T-cell (primary cell): ENCODE measurements at regions not wholly inside any gene's neighbourhood (a gene's known extent, or its start where the extent isn't known, plus 50 kb on each side); places are given as distances from the start of the nearest gene placed in this dataset.

ENCODE experiments used
- ATAC-seq, 4 experiments: fragments of 200-7000 bp in 3 of 4; fragments of 150-1000 bp in 1 of 4; cut with Tn5 transposase; replicated peaks in 1 of 4; 1 replicate in 3 of 4; 2 replicates in 1 of 4; pipeline ENCODE4 v1.10.0; 2021; ENCODE audit warnings: moderate library complexity in 3 of 4, mild to moderate bottlenecking in 2 of 4, moderate number of reproducible peaks in 1 of 4
- CTCF ChIA-PET, 2 donors: fragments of 300-600 bp; sonication (Branson Sonifier 250); formaldehyde crosslinking; loops; one replicate each; lab custom pipeline; 2022; ENCODE audit warnings: antibody characterized with exemption in 2 of 2; lab: Charles Lee
- POLR2A ChIA-PET, 2 donors: fragments of 300-600 bp; sonication (Branson Sonifier 250); formaldehyde crosslinking; loops; one replicate each; lab custom pipeline; 2022; ENCODE audit warnings: antibody characterized with exemption in 2 of 2; lab: Charles Lee
- DNase-seq, 35 experiments: peaks; one replicate each; pipeline versions ENCODE4 v3.0.0 to v3.0.0-alpha.2; 2013 to 2023
- H3K27ac ChIP-seq: one replicate; pipeline ENCODE4 v1.5.1; 2013; ENCODE audit warnings: low read length
- H3K27me3 ChIP-seq, 2 experiments: replicated peaks in 1 of 2; 1 replicate in 1 of 2; 2 replicates in 1 of 2; pipeline versions ENCODE4 v1.6.1 to v1.7.0; 2013; ENCODE audit warnings: low read length in 1 of 2, mixed read lengths in 1 of 2; ENCODE audit not compliant: control insufficient read depth in 2 of 2, insufficient read depth in 2 of 2; ENCODE audit errors: extremely low read depth in 1 of 2
- H3K36me3 ChIP-seq, 2 donors: 1 replicate in 1 of 2; 2 replicates in 1 of 2; pipeline versions ENCODE4 v1.6.1 to v1.7.0; 2013; ENCODE audit warnings: low read length in 1 of 2; ENCODE audit not compliant: control insufficient read depth in 2 of 2, insufficient read depth in 1 of 2; ENCODE audit errors: extremely low read depth in 1 of 2
- H3K4me1 ChIP-seq, 2 experiments: 1 replicate in 1 of 2; 2 replicates in 1 of 2; pipeline versions ENCODE4 v1.6.1 to v1.7.0; 2013; ENCODE audit warnings: low read length in 2 of 2, mixed read lengths in 1 of 2; ENCODE audit not compliant: insufficient read depth in 2 of 2, control insufficient read depth in 1 of 2; ENCODE audit errors: extremely low read depth in 1 of 2
- H3K4me3 ChIP-seq, 2 donors: 1 replicate in 1 of 2; 2 replicates in 1 of 2; pipeline versions ENCODE4 v1.5.1 to v1.7.0; 2013; ENCODE audit warnings: mild to moderate bottlenecking in 2 of 2, low read length in 1 of 2, moderate library complexity in 1 of 2; ENCODE audit not compliant: control insufficient read depth in 1 of 2; ENCODE audit errors: extremely low read depth in 1 of 2
- H3K9me3 ChIP-seq: 2 replicates; pipeline ENCODE4 v1.7.0; 2013
- H3K27ac Mint-ChIP-seq, 2 donors: one replicate each; pipeline ENCODE4 v1.8.0; 2020 to 2021; ENCODE audit warnings: mild to moderate bottlenecking in 2 of 2, mixed read lengths in 2 of 2
- H3K27me3 Mint-ChIP-seq, 2 donors: one replicate each; pipeline ENCODE4 v1.8.0; 2021 to 2022; ENCODE audit warnings: mixed read lengths in 2 of 2
- H3K36me3 Mint-ChIP-seq: one replicate; pipeline ENCODE4 v1.8.0; 2021; ENCODE audit warnings: mixed read lengths
- H3K4me1 Mint-ChIP-seq, 3 donors: one replicate each; pipeline ENCODE4 v1.8.0; 2020 to 2022; ENCODE audit warnings: mixed read lengths in 3 of 3, mild to moderate bottlenecking in 1 of 3
- H3K4me3 Mint-ChIP-seq, 3 donors: one replicate each; pipeline ENCODE4 v1.8.0; 2020 to 2022; ENCODE audit warnings: mild to moderate bottlenecking in 3 of 3, mixed read lengths in 3 of 3, moderate library complexity in 3 of 3
- H3K9me3 Mint-ChIP-seq, 3 donors: one replicate each; pipeline ENCODE4 v1.8.0; 2020 to 2022; ENCODE audit warnings: mixed read lengths in 3 of 3
- WGBS: methylation state at CpG from one replicate; pipeline ENCODE4 v1.1.5; 2013; ENCODE audit warnings: missing lambda C conversion rate; ENCODE audit not compliant: insufficient coverage; 5-methylcytosine and 5-hydroxymethylcytosine counted together

DNA sequence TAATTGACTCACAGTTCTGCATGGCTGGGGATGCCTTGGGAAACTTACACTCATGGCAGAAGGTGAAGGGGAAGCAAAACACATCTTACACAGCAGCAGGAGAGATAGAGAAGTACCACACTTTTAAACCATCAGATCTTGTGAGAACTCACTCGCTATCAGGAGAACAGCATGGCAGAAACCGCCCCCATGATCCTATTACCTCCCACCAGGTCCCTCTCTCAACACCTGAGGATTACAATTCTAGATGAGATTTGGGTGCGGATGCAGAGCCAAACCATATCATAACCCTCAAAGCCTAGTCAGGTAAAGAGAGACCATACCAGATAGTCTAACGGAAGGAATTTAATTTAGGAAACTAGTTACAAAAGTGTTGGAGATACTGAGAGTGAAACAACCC lies 182.6 kb upstream of the ACVR2A start:
- H3K4me3 ChIP-seq = no peak overlapping the region
- Mint-ChIP-seq H3K9me3 (peaks cover 0 to 4% (median 3%) of the 10 kb centered on the region in 3 donors), H3K36me3 (peaks cover 4% of the 10 kb centered on the region), H3K27me3 (no peaks in the 10 kb centered on the region), H3K4me1 (peaks cover 39 to 44% (median 42%) of the 10 kb centered on the region in 3 donors), H3K4me3 (peak overlapping the region in 1 of 3 donors; percentile 76), H3K27ac (peak overlapping the region; percentile 93 to 96)
- POLR2A ChIA-PET = no interaction called here
- CTCF ChIA-PET = no interaction called here
- H3K36me3 ChIP-seq = no peaks in the 10 kb centered on the region
- H3K4me1 ChIP-seq = peaks cover 13 to 16% of the 10 kb centered on the region in 2 experiments
- H3K9me3 ChIP-seq = no peaks in the 10 kb centered on the region
- DNase-seq = no peak
- peak overlapping the region; percentile 86 for H3K27ac ChIP-seq
- ATAC-seq = no peak
- WGBS = 100% methylated on average over 1 of the region's 4 CpGs
- H3K27me3 ChIP-seq = no peaks in the 10 kb centered on the region

DNA sequence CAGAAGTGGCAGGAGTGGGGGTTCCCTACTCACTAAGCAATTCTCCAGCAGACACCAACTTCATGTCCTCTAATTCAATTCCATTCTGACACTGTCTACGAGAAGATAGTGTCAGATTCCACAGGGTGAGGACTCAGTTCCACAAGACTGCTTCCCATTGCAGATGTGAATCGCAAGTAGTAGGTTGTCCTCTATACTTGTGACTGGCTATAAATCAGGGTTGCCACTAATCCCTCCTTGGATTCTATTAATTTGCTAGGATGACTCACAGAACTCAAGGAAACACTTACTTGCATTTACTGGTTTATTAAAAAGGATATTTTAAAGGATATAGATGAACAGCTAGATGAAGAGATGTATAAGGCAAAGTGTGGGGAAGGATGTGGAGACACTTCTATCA lies 184.1 kb upstream of the ACVR2A start:
- peak overlapping the region in 1 of 2 donors; percentile 36 for H3K27ac Mint-ChIP-seq
- H3K4me1 ChIP-seq = peaks cover 13 to 16% of the 10 kb centered on the region in 2 experiments
- H3K9me3 Mint-ChIP-seq = peaks cover 0 to 4% (median 3%) of the 10 kb centered on the region in 3 donors
- no peaks in the 10 kb centered on the region for H3K27me3 Mint-ChIP-seq
- CTCF ChIA-PET = no interaction called here
- WGBS = no CpG with 5 or more reads among the region's 2 CpGs
- H3K27ac ChIP-seq = no peak overlapping the region
- no peak for ATAC-seq
- no peaks in the 10 kb centered on the region for H3K36me3 ChIP-seq
- no peaks in the 10 kb centered on the region for H3K9me3 ChIP-seq
- no peaks in the 10 kb centered on the region for H3K27me3 ChIP-seq
- no peak overlapping the region for H3K4me3 Mint-ChIP-seq
- POLR2A ChIA-PET = interaction anchor here (0.6 to 0.7 kb wide), 4 partner anchors 32 to 235 kb away, joined by 3 to 11 read pairs (median 8); no protein-coding TSS in a partner anchor
- H3K4me1 Mint-ChIP-seq = peaks cover 39 to 44% (median 42%) of the 10 kb centered on the region in 3 donors
- peaks cover 4% of the 10 kb centered on the region for H3K36me3 Mint-ChIP-seq
- DNase-seq = no peak
- no peak overlapping the region for H3K4me3 ChIP-seq

DNA sequence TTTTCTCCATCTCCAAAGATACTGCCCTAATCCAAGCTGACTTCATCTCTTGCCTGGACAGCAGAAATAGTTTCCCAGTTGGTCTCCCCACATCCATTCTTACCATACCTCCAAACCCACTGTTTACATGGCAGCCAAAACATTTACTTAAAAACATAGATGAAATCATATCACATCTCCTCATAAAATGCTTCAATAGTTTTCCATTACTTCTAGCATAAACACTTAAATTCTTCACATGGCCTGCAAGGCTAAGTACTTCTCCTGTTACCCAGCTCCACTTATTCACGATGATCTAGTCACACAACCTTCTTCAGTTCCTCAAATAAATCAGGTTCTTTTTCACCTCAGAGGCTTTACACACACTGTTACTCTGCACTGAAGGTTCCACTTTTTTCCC lies 185.8 kb upstream of the ACVR2A start:
- ATAC-seq (no peak), DNase-seq (no peak)
- Histone ChIP-seq H3K27me3 (no peaks in the 10 kb centered on the region), H3K9me3 (no peaks in the 10 kb centered on the region), H3K27ac (no peak overlapping the region), H3K36me3 (no peaks in the 10 kb centered on the region), H3K4me3 (no peak overlapping the region), H3K4me1 (peaks cover 9 to 12% of the 10 kb centered on the region in 2 experiments)
- Mint-ChIP-seq H3K27me3 (no peaks in the 10 kb centered on the region), H3K9me3 (peaks cover 0 to 4% (median 3%) of the 10 kb centered on the region in 3 donors), H3K4me1 (peaks cover 31 to 41% (median 34%) of the 10 kb centered on the region in 3 donors), H3K36me3 (peaks cover 4% of the 10 kb centered on the region), H3K4me3 (no peak overlapping the region), H3K27ac (no peak overlapping the region)
- 92% methylated on average over 1 of the region's 1 CpG for WGBS
- POLR2A ChIA-PET = no interaction called here
- CTCF ChIA-PET = no interaction called here

DNA sequence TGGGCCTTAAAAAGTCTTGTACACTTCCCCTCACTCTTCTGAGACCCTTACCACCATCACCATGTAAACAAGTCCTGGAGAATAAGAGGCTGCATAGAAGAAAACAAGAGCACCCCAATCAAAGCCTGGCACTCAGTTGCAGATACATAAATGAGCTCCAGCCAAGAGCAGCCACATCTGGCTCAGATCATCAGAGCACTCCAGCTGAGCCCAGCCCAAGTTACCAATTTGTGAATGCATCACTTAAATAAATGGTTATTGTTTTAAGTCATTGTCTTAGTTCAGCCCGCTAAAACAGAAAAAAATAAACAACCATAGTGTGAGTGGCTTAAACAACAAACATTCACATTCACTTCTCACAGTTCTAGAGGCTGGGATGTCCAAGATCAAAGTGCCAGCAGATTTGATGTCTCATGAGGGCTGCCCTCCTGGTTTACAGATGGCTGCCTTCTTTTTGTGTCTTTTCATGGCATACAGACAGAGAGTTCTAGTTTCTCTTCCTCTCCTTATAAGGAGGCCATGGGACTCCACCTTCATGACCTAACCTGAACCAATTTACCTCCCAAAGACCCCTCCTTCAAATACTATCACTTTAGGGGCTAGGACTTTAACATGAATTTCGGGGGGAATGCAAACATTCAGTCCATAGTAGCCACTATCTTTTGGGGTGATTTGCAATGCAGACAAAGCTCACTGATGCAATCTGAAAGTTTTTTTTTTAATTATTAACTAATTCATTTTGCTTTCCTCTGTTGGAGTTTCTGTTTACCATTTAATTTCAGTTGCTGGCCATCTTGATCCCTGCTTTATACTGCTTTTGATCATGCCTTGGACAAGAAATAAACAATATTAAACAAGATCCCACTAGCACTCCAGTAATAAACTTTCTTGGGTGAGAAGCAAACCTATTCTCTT lies 187.5 kb upstream of the ACVR2A start:
- Mint-ChIP-seq H3K4me1 (peaks cover 14 to 24% (median 17%) of the 10 kb centered on the region in 3 donors), H3K4me3 (no peak overlapping the region), H3K36me3 (peaks cover 4% of the 10 kb centered on the region), H3K27ac (no peak overlapping the region), H3K27me3 (no peaks in the 10 kb centered on the region), H3K9me3 (peaks cover 0 to 4% (median 3%) of the 10 kb centered on the region in 3 donors)
- no peak for ATAC-seq
- no peak for DNase-seq
- H3K4me1 ChIP-seq = no peaks in the 10 kb centered on the region
- no peaks in the 10 kb centered on the region for H3K27me3 ChIP-seq
- H3K4me3 ChIP-seq = no peak overlapping the region
- POLR2A ChIA-PET = no interaction called here
- CTCF ChIA-PET = interaction anchor here in 1 of 2 donors (0.5 kb wide), 1 partner anchor 310 kb away, joined by 5 read pairs; no protein-coding TSS in a partner anchor
- no peaks in the 10 kb centered on the region for H3K36me3 ChIP-seq
- no peaks in the 10 kb centered on the region for H3K9me3 ChIP-seq
- no CpG with 5 or more reads among the region's 2 CpGs for WGBS
- H3K27ac ChIP-seq = no peak overlapping the region

DNA sequence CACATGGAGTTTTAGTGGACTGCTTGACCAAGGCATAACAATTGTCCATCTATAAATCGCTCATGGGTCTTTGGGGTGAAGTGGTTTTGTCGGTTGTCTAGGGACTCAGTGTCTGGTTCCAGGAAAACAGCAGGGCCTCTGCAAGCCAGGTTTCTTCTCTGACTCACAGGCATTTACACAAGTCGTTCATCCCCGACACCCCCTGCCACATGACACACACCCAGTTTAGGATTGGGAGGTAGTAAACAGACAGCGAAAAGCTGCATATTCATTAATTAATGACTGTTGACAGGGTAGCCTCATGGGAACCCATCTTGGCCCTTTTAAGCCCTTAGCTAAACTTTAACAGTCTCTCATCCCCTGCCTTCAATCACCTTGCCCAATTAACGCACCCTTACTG lies 194.8 kb upstream of the ACVR2A start:
- POLR2A ChIA-PET = no interaction called here
- H3K36me3 ChIP-seq = no peaks in the 10 kb centered on the region
- no peak overlapping the region for H3K27ac Mint-ChIP-seq

DNA sequence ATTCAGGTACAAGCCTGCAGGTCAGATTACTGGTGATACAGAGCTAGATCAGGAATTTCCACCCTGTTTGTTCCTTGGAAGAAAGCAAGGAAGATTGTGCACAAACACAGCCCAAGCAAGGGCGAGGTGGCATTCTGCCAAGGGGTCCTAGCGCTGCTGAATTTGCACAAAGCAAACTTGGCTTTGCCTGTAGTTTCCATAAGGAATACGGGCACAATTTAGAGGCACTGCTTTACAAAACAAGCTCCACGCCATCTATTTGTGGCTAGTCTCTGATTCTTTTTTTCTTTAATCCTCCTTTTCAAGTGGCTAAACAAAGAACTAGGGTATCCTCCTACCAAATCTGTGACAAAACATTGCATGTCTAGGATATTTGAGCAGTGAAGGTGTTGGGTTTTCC lies 195.5 kb upstream of the ACVR2A start:
- 91% methylated on average over 3 of the region's 4 CpGs for WGBS
- CTCF ChIA-PET = no interaction called here

More for the DNA sequence above, 194.8 kb upstream of the ACVR2A start:
- H3K27me3 Mint-ChIP-seq = peaks cover 0 to 3% of the 10 kb centered on the region in 2 donors
- H3K9me3 ChIP-seq = no peaks in the 10 kb centered on the region
- no peaks in the 10 kb centered on the region for H3K36me3 Mint-ChIP-seq
- H3K4me3 Mint-ChIP-seq = no peak overlapping the region
- 75% methylated on average over 1 of the region's 6 CpGs for WGBS
- no peaks in the 10 kb centered on the region for H3K27me3 ChIP-seq
- no peak overlapping the region for H3K27ac ChIP-seq
- no peak overlapping the region for H3K4me3 ChIP-seq
- H3K4me1 ChIP-seq = no peaks in the 10 kb centered on the region
- no peaks in the 10 kb centered on the region for H3K9me3 Mint-ChIP-seq
- ATAC-seq (no peak), DNase-seq (no peak)
- H3K4me1 Mint-ChIP-seq = peaks cover 0 to 9% (median 3%) of the 10 kb centered on the region in 3 donors
- CTCF ChIA-PET = no interaction called here

More for the DNA sequence above, 195.5 kb upstream of the ACVR2A start:
- Histone ChIP-seq H3K9me3 (no peaks in the 10 kb centered on the region), H3K36me3 (no peaks in the 10 kb centered on the region), H3K27ac (no peak overlapping the region), H3K4me1 (no peaks in the 10 kb centered on the region), H3K4me3 (no peak overlapping the region), H3K27me3 (no peaks in the 10 kb centered on the region)
- H3K4me1 Mint-ChIP-seq = peaks cover 0 to 9% (median 3%) of the 10 kb centered on the region in 3 donors
- ATAC-seq = no peak
- no peak for DNase-seq
- H3K4me3 Mint-ChIP-seq = no peak overlapping the region
- H3K27me3 Mint-ChIP-seq = peaks cover 0 to 3% of the 10 kb centered on the region in 2 donors
- POLR2A ChIA-PET = no interaction called here
- H3K36me3 Mint-ChIP-seq = no peaks in the 10 kb centered on the region
- no peaks in the 10 kb centered on the region for H3K9me3 Mint-ChIP-seq
- no peak overlapping the region for H3K27ac Mint-ChIP-seq
